ENCODE measurements at regions not wholly inside any gene's neighbourhood (a gene's known extent, or its start where the extent isn't known, plus 50 kb on each side); places are given as distances from the start of the nearest gene placed in this dataset.

DNA sequence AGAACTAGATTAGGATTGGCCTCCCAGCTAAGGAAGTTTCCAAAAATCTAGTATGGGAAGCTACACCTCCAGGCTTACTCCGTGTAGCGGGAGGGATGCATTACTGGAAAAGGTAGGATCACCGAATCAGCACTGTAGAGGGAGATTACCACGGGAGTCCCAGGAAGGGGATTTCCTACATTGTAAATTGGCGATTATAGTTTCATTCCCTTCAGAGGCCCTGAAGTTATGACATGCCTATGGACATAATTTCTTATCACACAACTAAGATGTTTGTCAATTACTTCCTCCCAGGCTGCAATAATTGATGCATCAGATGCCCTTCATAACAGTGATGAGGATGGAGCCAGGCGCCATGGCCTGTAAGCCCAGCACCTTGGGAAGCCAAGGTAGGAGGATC is 71.2 kb upstream of the NR4A3 start:
- Histone ChIP-seq H3K4me2 (ENCODE audit: insufficient read depth, insufficient read length, low read length) (no peak overlapping the region), H3K56ac (ENCODE audit: insufficient read length, low read depth, low read length) (no peak overlapping the region), H4K91ac (ENCODE audit: insufficient read length, low read depth, low read length) (no peak overlapping the region), H2AFZ (ENCODE audit: low read length) (no peak overlapping the region), H3K23me2 (ENCODE audit: insufficient read length, low read depth, low read length, poor library complexity, severe bottlenecking) (no peaks in the 10 kb centered on the region), H3T11ph (ENCODE audit: low read length) (no peak overlapping the region), H2BK12ac (ENCODE audit: insufficient read length, low read depth, low read length) (no peak overlapping the region), H4K8ac (replicated peaks; ENCODE audit: insufficient read length, low read depth, low read length) (no peak overlapping the region), H4K20me1 (ENCODE audit: control insufficient read depth, insufficient read depth, insufficient read length) (no peaks in the 10 kb centered on the region), H2BK120ac (ENCODE audit: low read depth, low read length, poor library complexity, severe bottlenecking) (no peak overlapping the region), H3K79me1 (ENCODE audit: insufficient read depth, low read depth, low read length, poor library complexity, severe bottlenecking) (no peaks in the 10 kb centered on the region), H3K27me3 (ENCODE audit: insufficient read depth, low read length) (no peaks in the 10 kb centered on the region), H2BK20ac (ENCODE audit: low read depth, low read length, poor library complexity, severe bottlenecking) (no peak overlapping the region), H3K4me1 (ENCODE audit: insufficient read depth, low read length) (no peaks in the 10 kb centered on the region), H2BK5ac (ENCODE audit: insufficient read length, low read length) (no peak overlapping the region), H2AK5ac (ENCODE audit: insufficient read length, low read length) (no peak overlapping the region), H3K9ac (ENCODE audit: extremely low read depth, insufficient read length, low read length) (no peak overlapping the region), H3K14ac (ENCODE audit: insufficient read depth, low read length) (no peak overlapping the region), H3K27ac (ENCODE audit: insufficient read length, low read depth, low read length) (no peak overlapping the region), H4K5ac (ENCODE audit: insufficient read length, low read depth, low read length) (no peak overlapping the region), H3K9me3 (ENCODE audit: control insufficient read depth, low read depth, low read length) (no peaks in the 10 kb centered on the region), H2BK15ac (ENCODE audit: low read depth, low read length) (no peak overlapping the region), H3K4ac (ENCODE audit: low read depth, low read length) (no peak overlapping the region), H3K79me2 (ENCODE audit: insufficient read depth, low read length) (no peaks in the 10 kb centered on the region), H3K18ac (ENCODE audit: insufficient read length, low read depth, low read length) (no peak overlapping the region), H3K23ac (ENCODE audit: insufficient read length, low read depth, low read length) (no peak overlapping the region)
- no peak for TF ChIP-seq CTCF (conservative IDR thresholded peaks at IDR 0.05)
- DNase-seq, result no peak
- Mint-ChIP-seq H3K36me3 (ENCODE audit: insufficient read depth in 1 of 3, low read depth in 3 of 3) (no peaks in the 10 kb centered on the region), H3K4me1 (peaks cover 2 to 5% of the 10 kb centered on the region in 2 experiments), H3K4me3 (no peak overlapping the region), H3K9me3 (no peaks in the 10 kb centered on the region), H3K27me3 (ENCODE audit: low read depth) (no peaks in the 10 kb centered on the region), H3K27ac (no peak overlapping the region; a peak in 1 of 7 replicates)
- no CpG with 5 or more reads among the region's 6 CpGs for WGBS (ENCODE audit: extremely low coverage, insufficient read length, low lambda C conversion rate)
